IPS DF 4.7 (cell line): ENCODE measurements at regions not wholly inside any gene's neighbourhood (a gene's known extent, or its start where the extent isn't known, plus 50 kb on each side); places are given as distances from the start of the nearest gene placed in this dataset.

ENCODE experiments used
- DNase-seq: peaks from one replicate; pipeline ENCODE4 v3.0.0-alpha.2; 2013; ENCODE audit warnings: low spot score; ENCODE audit errors: extremely low read depth

GRCh38 chr4:106767991-106768390, 268.1 kb downstream of the DKK2 start:
- DNase-seq = no peak

- DNase-seq = no peak
These were observed 269.6 kb downstream of the DKK2 start for GRCh38 chr4:106766519-106766918.

- DNase-seq = no peak
These were observed 271.3 kb downstream of the DKK2 start for GRCh38 chr4:106764774-106765173.

- DNase-seq = no peak
These were observed 273.3 kb downstream of the DKK2 start for GRCh38 chr4:106762666-106763443.

- no peak for DNase-seq
These were observed 282.7 kb downstream of the DKK2 start for GRCh38 chr4:106753426-106753825.

- no peak for DNase-seq
These were observed 289.7 kb downstream of the DKK2 start for GRCh38 chr4:106746451-106746850.

- DNase-seq = no peak
These were observed 298.0 kb downstream of the DKK2 start for GRCh38 chr4:106738121-106738520.

GRCh38 chr4:106718548-106718947, 317.6 kb downstream of the DKK2 start:
- DNase-seq = no peak

- no peak for DNase-seq
These were observed 319.0 kb downstream of the DKK2 start for GRCh38 chr4:106717091-106717490.

GRCh38 chr4:106715825-106716224, 320.3 kb downstream of the DKK2 start:
- no peak for DNase-seq

- DNase-seq = no peak
These were observed 327.7 kb downstream of the DKK2 start for GRCh38 chr4:106708464-106708816.

GRCh38 chr4:106707776-106708463, 328.2 kb downstream of the DKK2 start:
- no peak for DNase-seq

- no peak for DNase-seq
These were observed 331.8 kb downstream of the DKK2 start for GRCh38 chr4:106704253-106704870.

- no peak for DNase-seq
These were observed 331.7 kb upstream of the GIMD1 start for GRCh38 chr4:106700321-106700720.

- DNase-seq = no peak
These were observed 330.1 kb upstream of the GIMD1 start for GRCh38 chr4:106698621-106699195.

GRCh38 chr4:106695501-106696262, 327.1 kb upstream of the GIMD1 start:
- no peak for DNase-seq

- no peak for DNase-seq
These were observed 325.7 kb upstream of the GIMD1 start for GRCh38 chr4:106694232-106694631.

GRCh38 chr4:106691749-106692148, 323.2 kb upstream of the GIMD1 start:
- peak; percentile 3 for DNase-seq

- DNase-seq = no peak
These were observed 321.9 kb upstream of the GIMD1 start for GRCh38 chr4:106690487-106690886.

GRCh38 chr4:106687026-106687425, 318.4 kb upstream of the GIMD1 start:
- no peak for DNase-seq

- no peak for DNase-seq
These were observed 312.9 kb upstream of the GIMD1 start for GRCh38 chr4:106681381-106681921.
